ENCODE measurements at regions not wholly inside any gene's neighbourhood (a gene's known extent, or its start where the extent isn't known, plus 50 kb on each side); places are given as distances from the start of the nearest gene placed in this dataset.

GRCh38 chr16:73846356-73846755, 450.3 kb upstream of the PSMD7 start:
- TF ChIP-seq POLR2AphosphoS5 (IDR thresholded peaks at IDR 0.05) (no peak), CTCF (IDR thresholded peaks at IDR 0.05 in 8 of 11, conservative IDR thresholded peaks at IDR 0.05 in 3 of 11) (no peak)

All from spleen (tissue), 7 donors.